GM12892 (cell line): ENCODE measurements at regions not wholly inside any gene's neighbourhood (a gene's known extent, or its start where the extent isn't known, plus 50 kb on each side); places are given as distances from the start of the nearest gene placed in this dataset.

Experiments
- POLR2AphosphoS5 ChIP-seq: IDR thresholded peaks from 2 replicates; pipeline ENCODE4 v1.6.1; 2011; ENCODE audit warnings: low read depth, low read length, control low read depth
- TAF1 ChIP-seq: IDR thresholded peaks from 2 replicates; pipeline ENCODE4 v1.6.1; 2011; ENCODE audit warnings: low read depth, mild to moderate bottlenecking, control low read depth, low read length, borderline replicate concordance

DNA sequence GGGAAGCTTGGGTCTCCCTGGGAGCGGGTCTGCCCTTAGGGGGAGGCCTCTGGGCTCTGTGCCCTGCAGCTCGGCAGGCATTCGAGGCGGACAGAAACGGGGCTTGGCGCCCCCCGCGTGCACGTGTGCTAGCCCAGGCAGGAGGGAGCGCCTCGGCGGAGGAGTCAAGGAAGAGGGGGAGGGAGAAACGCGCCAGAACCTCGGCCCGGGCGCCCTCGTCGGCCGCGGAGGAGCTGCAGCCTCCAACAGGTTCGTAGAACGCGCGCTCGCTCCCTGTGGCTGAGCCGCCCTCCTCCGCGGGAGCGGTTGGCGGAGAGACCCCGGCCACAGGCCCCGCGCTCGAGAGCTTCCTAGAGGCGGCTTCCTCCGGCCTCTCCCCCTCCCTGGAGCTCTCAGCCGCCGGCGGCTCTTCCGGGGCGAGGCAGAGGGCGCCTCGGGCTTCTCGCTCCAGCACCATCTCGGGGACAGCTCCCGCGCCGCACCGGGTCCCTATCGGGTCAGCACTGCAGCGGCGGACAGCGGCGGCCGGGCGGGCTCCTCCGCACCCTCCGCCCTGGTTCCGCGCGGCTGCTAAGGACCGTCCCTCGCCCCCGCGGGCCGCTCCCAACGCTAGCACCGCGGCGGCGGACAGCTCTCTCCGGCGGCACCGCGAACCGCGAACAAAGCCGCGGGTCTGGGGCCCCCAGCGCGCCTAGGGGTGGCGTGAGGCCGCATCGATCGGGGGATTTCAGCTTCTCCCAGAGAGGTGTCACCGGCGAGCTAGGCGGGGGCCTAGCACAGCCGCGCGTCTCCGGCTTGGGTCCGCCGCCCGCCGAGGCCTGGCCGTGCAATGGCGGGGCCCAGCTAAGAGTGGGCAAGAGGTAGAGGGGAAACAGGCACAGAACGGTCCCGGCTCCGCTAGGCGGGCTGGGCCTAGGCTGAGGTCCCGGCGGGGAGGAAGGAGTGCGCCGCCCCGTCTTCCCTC is 74.6 kb upstream of the CPLX2 start:
- TF ChIP-seq TAF1 (no peak), POLR2AphosphoS5 (no peak)
